GM19468 (cell line): ENCODE measurements at regions not wholly inside any gene's neighbourhood (a gene's known extent, or its start where the extent isn't known, plus 50 kb on each side); places are given as distances from the start of the nearest gene placed in this dataset.

Experiments
- ATAC-seq: cut with Tn5 transposase; IDR thresholded peaks from one replicate; pipeline ENCODE4 v1.9.1; 2021; ENCODE audit warnings: mild to moderate bottlenecking, moderate library complexity, moderate number of reproducible peaks; ENCODE audit not compliant: unreplicated experiment; ENCODE audit errors: extremely low read depth

DNA sequence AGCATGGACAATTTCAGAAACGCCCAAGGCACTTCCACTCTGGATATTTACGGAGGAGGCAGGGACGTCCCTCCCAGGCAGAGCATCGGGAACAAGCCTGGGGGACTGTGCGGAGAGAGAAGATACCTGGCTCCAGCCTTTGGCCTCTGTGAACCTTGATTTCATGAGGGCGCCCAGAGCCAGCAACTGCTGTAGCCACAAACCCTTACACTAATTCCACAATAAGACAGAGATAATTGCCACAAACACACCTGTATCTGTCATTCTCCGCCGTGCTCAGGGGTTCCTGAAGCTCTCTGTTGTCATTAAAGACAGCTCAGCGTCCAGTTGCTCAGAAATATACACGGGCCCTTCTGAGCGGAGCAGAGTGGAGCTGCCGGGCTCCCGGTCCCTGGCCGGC is 1292.1 kb downstream of the TBC1D22A start:
- no peak for ATAC-seq

DNA sequence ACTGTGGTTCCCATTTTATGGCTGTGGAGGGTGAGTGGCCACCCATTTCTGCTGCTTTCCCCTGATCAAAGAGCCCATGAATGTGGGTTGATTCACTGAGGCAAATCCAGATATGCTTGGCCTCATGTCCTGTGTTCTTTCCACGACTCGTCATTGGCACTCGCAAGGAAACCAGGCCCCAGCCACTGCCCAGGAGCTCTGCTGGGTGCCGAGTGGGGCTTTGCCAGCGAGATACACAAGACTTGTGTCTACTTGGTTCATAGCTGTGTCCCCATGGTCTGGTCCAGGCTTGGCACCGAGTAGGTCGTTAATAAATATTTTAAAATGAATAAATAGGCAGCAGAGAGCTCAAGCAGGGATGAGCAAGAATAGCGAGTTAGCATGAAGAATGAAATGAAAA is 1291.5 kb downstream of the TBC1D22A start:
- ATAC-seq: no peak

DNA sequence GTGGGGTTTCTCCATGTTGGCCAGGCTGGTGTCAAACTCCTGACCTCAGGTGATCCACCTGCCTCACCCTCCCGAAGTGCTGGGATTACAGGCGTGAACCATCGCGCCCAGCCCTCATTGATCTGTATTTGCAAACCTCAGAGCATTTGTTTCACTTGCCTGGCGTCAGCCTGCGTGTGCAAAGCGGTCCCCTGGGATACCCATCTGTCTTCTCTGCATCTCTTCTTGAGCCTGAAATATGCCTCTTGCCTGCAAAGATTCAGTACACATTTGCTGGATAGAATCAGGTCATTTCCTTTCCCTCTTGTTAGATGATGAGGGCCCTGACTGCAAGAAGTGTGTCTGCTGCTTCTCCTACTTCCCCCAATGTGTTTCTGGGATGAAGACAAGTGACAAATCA is 1291.0 kb downstream of the TBC1D22A start:
- ATAC-seq: no peak

DNA sequence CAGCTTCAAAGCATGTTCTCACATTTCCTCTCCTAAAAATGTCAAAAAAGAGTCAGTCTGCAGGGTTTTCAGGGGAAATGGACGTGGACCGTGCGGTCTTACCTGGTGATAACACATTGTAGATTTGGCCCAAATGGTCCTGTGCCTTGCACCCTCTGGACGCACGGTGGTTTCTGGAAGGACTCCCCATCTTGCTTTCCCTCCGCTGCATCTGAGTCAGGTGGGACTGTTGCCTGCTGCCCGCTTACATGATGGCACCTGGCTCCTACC is 1290.1 kb downstream of the TBC1D22A start:
- no peak for ATAC-seq

DNA sequence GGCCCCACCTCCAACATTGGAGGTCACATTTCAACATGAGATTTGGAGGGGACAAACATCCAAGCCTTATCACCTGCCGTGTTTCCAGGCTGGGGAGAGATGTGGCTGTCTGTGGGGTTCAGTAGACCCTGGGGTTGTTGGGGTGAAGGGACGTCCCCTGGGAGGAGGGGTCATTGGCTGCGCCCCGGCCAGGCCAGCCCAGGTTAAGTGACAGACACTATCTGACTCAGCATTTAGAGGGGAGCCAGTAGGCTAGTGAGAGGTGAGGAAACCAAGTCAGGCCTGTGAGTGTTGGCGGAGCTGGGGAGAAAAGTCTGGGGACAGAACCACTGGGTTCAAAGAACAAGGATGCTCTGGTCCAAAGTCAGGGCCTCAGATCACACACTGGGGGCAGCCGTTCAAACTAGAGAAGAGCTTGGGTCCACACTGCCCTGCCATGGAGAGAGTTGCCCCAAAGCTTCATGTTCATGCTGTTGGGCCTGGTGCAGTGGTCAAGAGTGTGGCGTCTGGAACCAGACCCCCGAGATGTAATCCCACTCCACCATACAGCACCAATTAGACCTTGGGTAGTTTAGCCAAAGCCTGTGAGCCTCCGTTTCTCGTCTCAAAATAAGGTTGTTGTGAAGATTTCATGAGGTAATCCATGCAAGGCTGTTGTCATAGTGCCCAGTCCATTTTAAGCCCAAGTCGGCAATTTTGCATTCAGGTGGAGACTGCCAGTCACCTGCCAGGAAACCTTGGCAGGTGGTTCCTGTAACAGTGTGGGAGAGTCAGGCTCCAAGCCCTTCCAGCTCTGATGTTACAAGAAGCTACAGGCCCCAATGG is 1289.6 kb downstream of the TBC1D22A start:
- no peak for ATAC-seq

DNA sequence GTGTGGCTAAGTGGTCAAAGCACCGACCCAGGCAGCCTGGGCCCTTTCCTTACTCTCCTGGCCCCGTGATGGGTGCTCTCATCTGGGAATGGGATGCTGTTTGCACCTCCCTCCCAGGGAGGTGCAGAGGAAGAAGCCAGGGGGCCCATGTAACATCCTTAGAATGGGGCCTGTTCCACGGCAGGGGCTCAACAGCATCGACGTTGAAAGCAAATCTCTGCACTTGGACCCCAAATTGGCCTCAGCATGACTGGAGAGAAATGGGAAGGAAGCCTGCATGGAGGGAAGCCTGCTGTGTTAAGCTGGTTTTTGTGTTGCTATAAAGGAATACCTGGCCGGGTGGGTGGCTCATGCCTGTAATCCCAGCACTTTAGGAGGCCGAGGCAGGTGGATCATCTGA is 1288.4 kb downstream of the TBC1D22A start:
- no peak for ATAC-seq

DNA sequence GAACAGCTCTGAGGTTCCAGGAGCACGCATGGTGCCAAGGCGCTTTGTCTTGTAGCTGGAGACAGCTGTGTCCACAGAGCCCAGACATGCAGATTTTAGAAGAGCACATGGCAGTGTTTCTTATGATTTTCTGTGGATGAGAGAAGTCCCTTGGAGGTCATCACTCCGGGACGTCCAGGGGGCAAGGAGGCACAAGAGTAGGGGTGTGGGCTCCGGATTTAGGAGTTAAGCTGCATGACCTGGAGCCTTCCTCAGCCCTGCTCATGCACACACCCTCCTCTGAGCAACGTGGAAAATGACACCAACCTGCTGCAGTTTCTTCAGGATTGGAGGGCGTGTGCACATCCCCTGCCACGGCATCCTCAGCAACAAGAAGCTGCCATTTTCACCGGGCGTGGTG is 1286.7 kb downstream of the TBC1D22A start:
- ATAC-seq: no peak

DNA sequence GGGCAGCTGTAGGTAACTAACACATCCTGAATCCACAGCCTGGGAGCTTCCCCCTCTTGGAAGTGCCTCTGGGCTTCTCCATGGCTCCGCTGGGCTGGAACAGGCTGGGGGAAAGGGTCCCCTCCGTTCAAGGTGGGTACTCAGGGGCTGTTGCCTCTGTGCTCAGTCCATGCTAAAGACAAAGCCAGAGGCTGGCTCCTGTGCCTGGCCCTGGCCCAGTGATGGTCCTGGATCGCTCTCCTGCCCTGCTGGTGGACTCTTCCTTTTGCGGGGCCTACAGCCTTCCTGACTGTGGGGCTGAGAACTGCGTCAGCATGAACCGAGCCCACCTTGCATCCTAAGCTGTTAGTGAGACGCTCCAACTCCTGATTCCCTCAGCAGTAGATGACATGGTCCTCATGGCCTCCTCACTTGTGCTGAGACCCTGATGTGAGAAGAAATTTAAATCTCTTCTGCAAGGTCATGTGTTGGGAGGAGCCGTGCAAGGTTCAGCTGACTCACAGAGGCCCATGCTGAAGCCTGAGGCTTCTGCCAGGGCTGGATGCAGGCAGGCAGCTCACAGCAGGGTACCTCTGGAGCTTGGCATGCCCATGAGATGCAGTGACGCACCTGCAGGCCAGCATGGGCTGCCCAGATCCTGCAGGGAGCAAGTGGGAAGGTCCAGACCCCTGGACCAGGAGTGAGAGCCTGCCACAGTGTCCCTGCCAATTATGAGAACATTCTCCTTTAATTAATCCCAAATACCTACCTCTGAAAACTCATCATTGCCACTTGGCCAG is 1285.5 kb downstream of the TBC1D22A start:
- no peak for ATAC-seq

DNA sequence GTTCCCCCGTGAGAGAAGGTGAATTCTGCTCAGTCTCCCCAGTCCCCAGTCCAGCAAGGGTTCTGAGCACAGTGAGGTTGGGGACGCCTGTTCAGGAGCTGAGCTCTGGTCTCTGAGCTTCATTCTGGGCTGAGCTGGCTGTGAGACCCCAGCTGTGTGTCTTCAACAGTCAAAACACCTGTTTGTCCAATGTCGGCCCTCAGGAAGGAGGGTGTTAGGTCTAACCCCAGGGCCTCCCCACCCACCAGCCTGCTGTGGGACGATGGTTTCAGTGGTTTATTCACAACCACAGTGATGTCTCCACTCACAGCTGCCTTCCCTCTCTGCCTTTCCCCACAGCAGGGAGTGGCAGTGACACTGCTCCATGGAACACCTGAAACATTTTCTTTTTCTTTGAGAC is 1282.9 kb downstream of the TBC1D22A start:
- ATAC-seq: no peak

DNA sequence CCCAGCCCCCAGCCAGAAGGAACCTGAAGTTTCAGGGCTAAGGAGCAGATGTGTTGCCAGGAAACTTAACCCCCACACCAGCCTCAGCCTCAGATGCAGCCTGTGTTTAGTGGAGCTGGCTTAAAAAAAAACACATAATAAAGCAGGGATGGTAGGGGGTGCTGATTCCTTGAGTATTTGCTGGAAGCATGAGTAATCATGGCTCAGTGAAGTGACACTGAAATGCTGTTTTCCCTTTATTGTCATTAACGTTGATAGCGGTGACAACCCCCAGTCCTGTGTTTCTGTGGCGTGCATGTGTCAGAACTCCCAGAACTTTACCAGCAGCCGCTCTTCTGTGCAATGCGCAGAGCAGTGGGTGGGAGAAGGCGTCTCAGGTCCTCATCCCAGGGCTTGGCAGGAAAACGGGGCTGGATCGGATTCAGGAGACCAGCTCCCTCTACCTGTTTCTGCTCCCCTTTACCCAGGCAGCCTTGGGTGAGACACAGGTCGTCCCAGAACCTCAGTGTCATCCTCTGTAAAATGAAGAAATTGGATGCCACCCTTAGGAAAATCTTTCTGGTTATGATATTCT is 1282.1 kb downstream of the TBC1D22A start:
- ATAC-seq: no peak

DNA sequence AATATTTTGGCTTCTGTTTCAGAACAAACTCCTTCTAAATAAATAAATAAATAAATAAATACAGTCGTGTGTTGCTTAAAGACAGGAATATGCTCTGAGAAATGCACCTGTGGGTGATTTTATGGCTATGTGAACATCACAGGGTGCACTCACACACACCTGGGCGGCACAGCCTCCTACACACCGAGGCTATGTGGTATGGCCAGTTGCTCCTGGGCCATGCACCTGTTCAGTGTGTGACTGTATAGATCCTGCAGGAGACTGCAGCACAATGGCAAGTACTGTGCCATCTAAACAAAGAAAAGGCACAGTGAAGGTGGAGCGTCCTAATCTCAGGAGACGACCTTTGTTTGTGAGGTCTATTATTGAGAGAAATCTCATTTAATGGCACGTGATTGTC is 1281.1 kb downstream of the TBC1D22A start:
- no peak for ATAC-seq

DNA sequence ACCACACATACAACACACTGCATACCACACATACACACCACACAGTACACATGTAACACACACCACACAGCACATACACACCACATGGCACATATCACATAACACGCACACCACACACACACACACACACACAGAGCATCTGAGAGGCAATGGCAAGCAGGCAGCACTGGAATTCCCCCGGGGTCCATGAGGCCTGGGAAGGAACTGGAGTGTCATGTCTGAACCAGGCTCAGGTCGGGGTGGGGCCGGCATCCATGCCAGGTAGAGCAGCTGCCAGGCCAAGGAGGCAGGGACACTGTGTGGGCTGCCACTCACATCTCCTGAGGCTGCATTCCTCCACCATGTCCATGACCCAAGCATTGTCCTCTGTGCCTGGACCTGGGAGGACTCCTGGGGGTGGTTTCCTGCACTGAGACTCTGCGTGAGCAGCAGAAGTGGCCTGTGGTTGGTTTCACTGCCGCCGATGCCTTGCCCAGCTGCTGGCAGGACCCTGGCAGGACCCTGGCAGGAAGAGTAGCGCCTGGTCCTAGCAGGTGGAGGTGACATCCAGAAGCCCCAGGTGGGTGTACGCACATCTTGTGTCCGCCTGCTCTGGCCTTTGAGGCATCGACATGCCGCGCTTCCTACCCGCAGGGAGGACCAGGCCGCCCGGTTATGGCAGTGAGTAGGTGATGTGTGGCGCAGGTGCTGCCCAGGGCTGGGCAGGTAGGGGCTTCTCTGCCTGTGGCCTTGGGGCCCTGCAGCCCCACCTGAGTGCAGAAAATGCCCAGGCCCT is 1280.4 kb downstream of the TBC1D22A start:
- no peak for ATAC-seq

DNA sequence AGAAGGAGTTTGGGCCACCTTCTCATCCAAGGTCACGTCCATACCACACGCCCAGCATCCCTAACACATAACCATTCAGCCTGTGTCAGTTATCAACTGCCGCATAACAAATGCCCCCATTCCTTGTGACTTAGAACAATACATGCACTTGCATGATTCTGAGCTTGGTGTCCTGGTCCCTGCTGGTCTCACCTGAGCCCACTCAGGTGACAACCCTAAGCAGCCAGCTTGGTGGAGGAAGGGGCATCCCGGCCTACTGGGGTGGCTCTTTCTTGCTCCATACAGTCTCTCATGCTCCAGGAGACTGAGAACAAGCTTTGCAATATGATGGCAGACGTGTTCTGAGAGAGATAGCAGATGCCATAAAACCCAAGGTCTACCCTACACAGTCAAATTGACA is 1276.9 kb downstream of the TBC1D22A start:
- no peak for ATAC-seq

DNA sequence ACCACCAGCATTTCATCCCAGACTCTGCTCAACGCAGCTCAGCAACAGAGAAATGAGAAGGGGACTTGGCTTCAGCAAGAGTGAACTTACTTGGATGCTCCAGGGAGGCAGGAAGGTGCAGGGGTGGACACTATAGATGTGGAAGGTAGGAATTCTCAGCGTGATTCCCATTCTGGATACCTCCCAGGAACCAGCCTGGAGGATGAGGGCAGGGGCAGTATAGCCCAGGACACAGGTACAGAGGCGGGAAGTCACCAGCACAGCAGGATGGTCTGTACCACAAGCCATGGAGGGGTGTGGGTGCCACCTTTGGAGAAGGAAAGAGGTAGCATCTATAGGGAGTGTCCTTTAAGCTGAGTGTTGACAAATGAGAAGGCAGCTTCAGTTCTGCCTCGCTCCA is 1275.2 kb downstream of the TBC1D22A start:
- no peak for ATAC-seq

DNA sequence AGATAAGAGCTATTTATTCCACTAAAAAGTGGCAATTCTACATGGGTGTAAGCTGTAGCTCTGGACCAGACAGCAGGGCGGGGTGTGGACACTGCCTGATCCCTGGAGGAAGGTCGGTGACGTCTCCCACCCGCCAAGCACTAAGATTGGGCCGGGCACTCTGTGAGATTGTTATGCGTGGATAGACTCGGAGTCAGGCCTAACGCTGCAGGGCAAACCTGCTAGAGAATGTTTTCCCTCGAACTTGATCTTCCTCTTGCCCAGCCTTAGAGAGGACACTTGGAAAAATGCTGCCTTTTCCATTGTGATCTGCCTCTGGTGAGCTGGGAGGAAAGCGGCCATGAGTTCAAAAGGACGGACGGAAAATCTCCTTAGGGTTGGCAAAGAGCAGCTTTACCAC is 1273.4 kb downstream of the TBC1D22A start:
- ATAC-seq: no peak

DNA sequence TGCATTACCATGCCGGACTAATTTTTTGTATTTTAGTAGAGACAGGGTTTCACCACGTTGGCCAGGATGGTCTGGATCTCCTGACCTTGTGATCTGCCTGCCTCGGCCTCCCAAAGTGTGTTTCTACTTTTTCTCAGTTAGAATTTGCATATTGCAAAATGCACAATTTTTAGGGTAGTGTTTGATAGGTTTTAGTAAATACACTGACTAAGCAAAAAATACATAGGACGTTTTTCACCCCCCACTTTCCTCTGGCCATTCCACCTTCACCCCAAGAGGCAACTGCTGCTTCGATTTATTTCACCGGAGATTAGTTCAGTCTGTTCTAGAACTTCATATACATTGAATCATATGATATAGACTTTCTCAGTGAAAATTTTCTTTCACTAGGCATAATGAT is 1269.1 kb downstream of the TBC1D22A start:
- no peak for ATAC-seq

DNA sequence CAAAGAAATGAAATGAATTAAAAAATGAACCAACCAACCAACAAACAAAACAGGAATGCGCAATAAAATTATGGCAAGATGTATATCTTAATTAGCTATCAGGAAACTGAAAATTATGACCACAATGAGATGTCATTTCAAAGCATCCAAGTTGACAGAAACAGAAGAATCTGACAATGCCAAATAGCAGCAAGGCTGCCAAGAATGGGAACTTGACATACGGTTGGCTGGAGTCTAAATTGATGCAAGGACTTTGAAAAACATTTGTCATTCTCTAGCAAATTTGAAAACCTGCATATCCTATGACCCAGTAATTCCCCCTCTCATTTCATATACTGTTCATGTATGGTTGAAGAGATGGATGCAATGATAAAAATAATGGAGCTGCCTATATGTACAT is 1262.6 kb downstream of the TBC1D22A start:
- no peak for ATAC-seq

DNA sequence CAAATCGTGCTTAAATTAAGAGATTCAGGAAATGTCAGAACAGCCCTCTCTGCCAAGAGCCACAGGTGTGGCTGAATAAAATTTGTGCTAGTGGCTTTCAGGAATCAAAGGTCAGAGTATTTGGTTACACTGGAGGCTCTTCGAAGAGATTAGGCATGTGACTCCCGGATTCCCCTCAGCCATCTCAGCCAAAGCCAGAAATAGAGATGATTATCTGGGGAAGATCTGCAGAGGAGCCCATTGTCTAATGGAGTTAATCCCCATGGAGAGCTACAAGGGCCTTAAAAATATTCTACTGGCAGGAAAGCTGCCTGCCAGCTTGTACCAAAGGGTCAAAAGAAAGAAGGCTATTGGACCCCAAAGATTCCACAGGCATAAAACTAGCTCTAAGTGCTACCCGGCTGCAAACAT is 1259.5 kb downstream of the TBC1D22A start:
- no peak for ATAC-seq

DNA sequence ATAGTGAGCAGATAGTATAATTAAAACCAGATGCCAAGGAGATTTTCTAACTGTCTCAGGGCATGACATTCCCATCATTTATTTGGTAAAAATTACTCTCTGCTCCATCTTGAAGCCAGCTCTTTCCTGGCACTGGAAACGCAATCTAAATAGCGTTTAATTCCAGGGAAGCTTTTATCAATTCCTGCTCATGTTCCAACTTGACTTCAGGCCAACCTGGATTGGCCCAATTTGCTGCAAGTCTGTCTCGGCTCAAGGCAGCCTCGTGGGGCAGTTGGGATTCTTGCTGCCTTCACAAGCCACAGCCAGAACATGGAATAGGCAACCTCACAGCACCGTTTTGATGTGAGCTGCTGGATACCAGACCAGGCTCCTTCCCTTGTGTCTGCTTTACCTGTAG is 1255.9 kb downstream of the TBC1D22A start:
- ATAC-seq: no peak

DNA sequence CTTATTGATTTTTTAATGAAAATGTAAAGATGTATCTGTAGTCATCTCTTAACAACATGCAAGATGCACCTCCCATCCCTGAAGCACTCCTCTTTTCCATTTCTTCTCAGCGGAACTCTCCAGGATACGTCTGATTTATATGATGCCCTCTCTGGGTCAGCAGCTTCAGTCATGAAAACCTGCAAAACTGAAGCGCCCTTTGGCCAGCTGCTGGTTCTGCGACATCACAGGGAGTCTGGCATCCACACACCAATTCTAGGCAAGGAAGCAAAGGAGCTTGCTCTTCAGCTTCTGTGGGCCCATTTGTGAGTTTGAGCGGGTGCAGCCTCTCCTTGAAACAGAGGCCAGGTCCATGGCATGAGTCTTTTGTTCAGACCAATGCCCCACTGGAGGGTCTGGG is 1253.3 kb downstream of the TBC1D22A start:
- no peak for ATAC-seq

DNA sequence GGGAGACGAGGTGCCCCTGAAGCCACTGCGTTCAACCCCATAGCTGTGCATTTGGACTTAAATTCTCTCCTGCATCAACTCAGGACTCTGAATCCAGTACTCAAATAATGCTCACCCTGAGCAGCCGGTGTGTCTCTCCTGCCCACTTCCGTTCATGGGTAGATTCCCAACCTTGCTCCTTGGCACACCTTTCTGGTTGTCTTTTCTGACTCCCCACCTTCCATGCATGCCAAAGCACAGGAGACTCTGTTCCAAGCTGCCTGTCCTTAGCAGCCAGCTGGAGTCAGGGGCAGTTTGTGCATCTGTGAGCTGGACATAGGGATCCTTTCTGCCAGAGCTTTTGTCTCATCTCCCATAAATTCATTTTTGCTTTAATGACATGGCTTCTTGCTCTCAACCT is 1242.5 kb downstream of the TBC1D22A start:
- ATAC-seq: no peak
